ENCODE measurements at regions not wholly inside any gene's neighbourhood (a gene's known extent, or its start where the extent isn't known, plus 50 kb on each side); places are given as distances from the start of the nearest gene placed in this dataset.
"Not testable (repeated sequence)": the region's sequence is repeated elsewhere in the genome, so short reads cannot be mapped to it uniquely, and the experiment has no call there.

DNA sequence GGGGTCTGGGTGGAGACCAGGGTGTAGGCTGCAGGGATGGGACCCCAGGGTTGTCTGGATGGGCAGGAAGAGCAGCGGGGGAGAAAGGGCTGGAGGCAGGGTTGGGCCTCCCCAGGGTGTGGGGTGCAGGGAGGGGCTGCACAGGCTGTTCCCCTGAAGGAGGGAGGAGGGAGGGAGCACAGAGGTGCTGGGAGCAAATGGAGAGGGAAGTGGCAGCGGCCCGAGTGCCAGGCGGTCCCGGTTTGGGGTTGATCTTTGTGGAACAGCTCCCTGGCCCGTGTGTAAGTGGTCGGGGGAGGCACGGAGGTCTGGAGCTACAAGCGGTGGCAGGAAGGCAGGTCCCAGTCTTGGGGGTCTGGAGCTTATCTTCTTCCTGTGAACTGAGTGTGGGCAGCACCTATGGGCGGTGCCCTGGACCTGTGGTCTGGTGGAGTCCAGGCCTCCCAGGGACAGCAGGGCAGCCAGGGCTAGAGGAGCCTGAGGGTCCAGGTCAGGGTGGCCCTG lies 391.6 kb downstream of the TMEM121 start:
- Mint-ChIP-seq H3K9me3 (ENCODE audit: low read depth) (peaks cover 35% of the 10 kb centered on the region), H3K27ac (no peak overlapping the region), H3K4me3 (ENCODE audit: low read depth) (no peak overlapping the region), H3K27me3 (no peaks in the 10 kb centered on the region), H3K4me1 (ENCODE audit: low read depth) (no peaks in the 10 kb centered on the region), H3K36me3 (ENCODE audit: insufficient read depth) (peaks cover 1% of the 10 kb centered on the region)
- no peak for TF ChIP-seq CTCF (IDR thresholded peaks at IDR 0.05; ENCODE audit: unreplicated experiment)
- no peak for DNase-seq (ENCODE audit: low spot score, unreplicated experiment)

DNA sequence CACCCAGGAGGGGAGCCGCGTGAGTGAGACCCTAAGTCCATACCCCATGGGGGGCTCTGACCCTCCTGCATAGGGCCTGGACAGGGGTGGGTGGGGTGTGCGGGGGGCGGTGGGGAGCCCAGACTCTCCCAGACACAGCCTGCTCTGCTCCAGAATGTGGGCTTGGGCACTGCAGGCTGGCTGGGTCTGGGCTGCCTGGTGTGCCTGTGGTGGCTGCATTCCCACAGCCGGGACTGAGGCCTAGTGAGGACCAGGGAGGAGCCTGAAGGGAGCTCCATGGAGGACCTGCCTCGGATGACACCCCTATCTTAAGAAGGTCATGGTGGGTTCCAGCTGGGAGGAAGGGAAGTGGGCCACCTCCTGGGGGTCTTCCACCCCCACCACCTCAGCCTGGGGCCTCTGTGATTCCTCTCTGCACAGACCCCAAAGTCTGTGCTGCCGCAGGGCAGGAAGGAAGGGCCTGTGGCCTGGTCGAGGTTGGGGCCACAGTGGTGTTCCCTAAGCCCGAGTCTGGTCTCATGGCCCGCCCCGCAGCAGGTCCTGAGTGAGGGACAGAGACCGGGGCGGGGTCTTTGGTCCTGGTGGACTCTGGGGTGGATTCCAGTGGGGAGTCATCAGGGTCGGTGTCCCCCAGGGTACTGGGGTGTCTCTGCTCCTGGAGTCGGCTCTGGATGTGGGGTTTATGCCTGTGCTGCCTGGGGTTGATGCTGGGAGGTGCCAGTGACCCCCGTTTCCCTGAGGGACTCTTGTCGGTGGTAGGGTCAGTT lies 392.3 kb downstream of the TMEM121 start:
- H3K4me3 Mint-ChIP-seq (ENCODE audit: low read depth), result no peak overlapping the region
- H3K27ac Mint-ChIP-seq, result no peak overlapping the region
- DNase-seq (ENCODE audit: low spot score, unreplicated experiment), result no peak
- H3K4me1 Mint-ChIP-seq (ENCODE audit: low read depth), result no peaks in the 10 kb centered on the region
- no peaks in the 10 kb centered on the region for H3K27me3 Mint-ChIP-seq
- H3K36me3 Mint-ChIP-seq (ENCODE audit: insufficient read depth), result peaks cover 1% of the 10 kb centered on the region
- H3K9me3 Mint-ChIP-seq (ENCODE audit: low read depth), result peaks cover 37% of the 10 kb centered on the region
- TF ChIP-seq CTCF (IDR thresholded peaks at IDR 0.05; ENCODE audit: unreplicated experiment), result no peak

GRCh38 chr14:105919458-105920150 lies 393.2 kb downstream of the TMEM121 start:
- DNase-seq (ENCODE audit: low spot score, unreplicated experiment), result no peak
- Mint-ChIP-seq H3K4me3 (ENCODE audit: low read depth) (no peak overlapping the region), H3K4me1 (ENCODE audit: low read depth) (no peaks in the 10 kb centered on the region), H3K36me3 (ENCODE audit: insufficient read depth) (peaks cover 1% of the 10 kb centered on the region), H3K27ac (no peak overlapping the region), H3K9me3 (ENCODE audit: low read depth) (peaks cover 42% of the 10 kb centered on the region), H3K27me3 (no peaks in the 10 kb centered on the region)
- no peak for TF ChIP-seq CTCF (IDR thresholded peaks at IDR 0.05; ENCODE audit: unreplicated experiment)

DNA sequence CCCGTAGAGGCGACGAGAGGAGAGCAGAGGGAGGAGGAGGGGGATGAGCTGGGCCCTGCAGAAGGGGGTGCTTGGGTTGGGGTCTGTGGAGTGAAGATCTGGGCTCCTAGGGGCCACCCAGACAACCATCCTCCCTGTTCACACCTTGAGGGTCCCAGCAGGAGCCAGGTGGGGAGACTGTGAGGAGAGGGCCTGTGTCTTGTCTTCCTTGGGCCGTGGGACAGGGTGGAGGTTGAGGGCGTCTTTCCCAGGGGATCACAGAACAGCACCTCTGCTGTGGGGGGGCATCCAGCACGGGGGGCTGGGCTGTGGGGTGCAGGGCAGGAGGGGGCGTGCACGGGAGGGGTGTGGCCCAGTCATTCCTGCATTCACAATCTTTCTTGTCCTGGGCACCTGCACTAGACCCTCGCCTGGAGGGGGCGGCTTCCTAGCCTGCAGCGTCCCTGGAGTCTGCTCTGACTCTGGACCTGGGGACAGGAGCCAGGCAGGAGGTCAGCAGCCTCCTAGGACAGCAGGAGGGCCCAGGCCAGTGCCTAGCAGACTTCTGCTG lies 393.8 kb downstream of the TMEM121 start:
- not testable (repeated sequence) for H3K4me1 Mint-ChIP-seq (ENCODE audit: low read depth); DNase-seq (ENCODE audit: low spot score, unreplicated experiment); H3K4me3 Mint-ChIP-seq (ENCODE audit: low read depth); H3K36me3 Mint-ChIP-seq (ENCODE audit: insufficient read depth); H3K27me3 Mint-ChIP-seq; H3K27ac Mint-ChIP-seq
- H3K9me3 Mint-ChIP-seq (ENCODE audit: low read depth), result peaks cover 43% of the 10 kb centered on the region

DNA sequence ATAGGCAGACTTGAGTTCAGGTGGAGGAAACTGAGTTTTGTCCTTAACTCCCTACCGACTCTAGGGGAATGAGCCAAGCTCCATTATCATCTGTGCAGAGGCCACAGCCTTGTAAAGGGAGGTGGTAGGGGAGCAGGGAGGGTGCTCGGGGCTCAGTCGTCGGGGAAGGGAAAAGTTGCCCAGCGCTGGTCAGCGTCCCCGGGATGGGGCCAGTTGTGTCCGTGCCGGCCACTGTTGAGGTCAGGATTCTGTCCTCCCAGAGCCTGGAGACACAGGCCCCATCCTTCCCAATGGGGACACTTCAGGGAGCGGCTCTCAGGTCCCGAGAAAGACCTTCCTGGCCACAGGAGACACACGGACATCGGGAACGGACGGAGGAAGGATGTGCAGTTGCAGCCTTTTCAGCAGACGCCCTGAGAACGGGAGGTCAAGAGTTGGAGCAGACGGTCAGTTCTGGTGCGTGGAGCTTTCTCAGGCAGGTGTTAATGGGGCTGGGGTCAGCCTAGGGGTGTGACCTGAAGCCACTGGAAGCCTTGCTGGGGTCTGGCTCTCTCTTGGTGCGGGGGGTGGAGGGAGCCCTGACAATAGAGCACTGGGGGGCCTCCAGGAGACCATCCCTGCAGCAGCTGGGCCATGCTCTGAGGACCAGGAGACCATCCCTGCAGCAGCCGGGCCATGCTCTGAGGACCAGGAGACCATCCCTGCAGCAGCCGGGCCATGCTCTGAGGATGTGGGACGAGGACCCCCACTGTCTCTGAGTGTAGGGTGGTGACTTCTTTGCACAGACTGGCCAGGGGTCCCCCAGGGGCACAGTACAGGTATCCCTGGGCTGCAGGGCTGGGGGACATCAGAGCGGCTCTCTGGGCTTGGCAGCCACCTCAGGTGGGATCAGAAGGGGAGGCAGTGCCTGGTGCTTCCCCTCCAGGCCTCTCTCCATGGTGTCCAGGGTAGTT lies 394.7 kb downstream of the TMEM121 start:
- not testable (repeated sequence) for H3K27me3 Mint-ChIP-seq; H3K36me3 Mint-ChIP-seq (ENCODE audit: insufficient read depth); H3K27ac Mint-ChIP-seq; DNase-seq (ENCODE audit: low spot score, unreplicated experiment); H3K4me1 Mint-ChIP-seq (ENCODE audit: low read depth); H3K4me3 Mint-ChIP-seq (ENCODE audit: low read depth)
- peaks cover 35% of the 10 kb centered on the region for H3K9me3 Mint-ChIP-seq (ENCODE audit: low read depth)

- not testable (repeated sequence) for H3K4me3 Mint-ChIP-seq (ENCODE audit: low read depth); H3K36me3 Mint-ChIP-seq (ENCODE audit: insufficient read depth); DNase-seq (ENCODE audit: low spot score, unreplicated experiment); H3K27me3 Mint-ChIP-seq; H3K27ac Mint-ChIP-seq; H3K4me1 Mint-ChIP-seq (ENCODE audit: low read depth)
- peaks cover 32% of the 10 kb centered on the region for H3K9me3 Mint-ChIP-seq (ENCODE audit: low read depth)
Measured at GRCh38 chr14:105921781-105922180, 395.4 kb downstream of the TMEM121 start.

GRCh38 chr14:105923520-105924191 lies 397.3 kb downstream of the TMEM121 start:
- not testable (repeated sequence) for H3K27me3 Mint-ChIP-seq; H3K4me3 Mint-ChIP-seq (ENCODE audit: low read depth); H3K4me1 Mint-ChIP-seq (ENCODE audit: low read depth); H3K36me3 Mint-ChIP-seq (ENCODE audit: insufficient read depth); DNase-seq (ENCODE audit: low spot score, unreplicated experiment); H3K27ac Mint-ChIP-seq
- peaks cover 36% of the 10 kb centered on the region for H3K9me3 Mint-ChIP-seq (ENCODE audit: low read depth)

All from progenitor cell of endocrine pancreas (in vitro differentiated cells).